HG03280 (cell line): ENCODE measurements at regions not wholly inside any gene's neighbourhood (a gene's known extent, or its start where the extent isn't known, plus 50 kb on each side); places are given as distances from the start of the nearest gene placed in this dataset.

ENCODE experiments used
- ATAC-seq: cut with Tn5 transposase; IDR thresholded peaks from one replicate; pipeline ENCODE4 v1.9.1; 2021; ENCODE audit warnings: mild to moderate bottlenecking, moderate library complexity; ENCODE audit not compliant: unreplicated experiment

GRCh38 chr10:55043540-55043939 lies 242.5 kb upstream of the PCDH15 start:
- ATAC-seq, result no peak

DNA sequence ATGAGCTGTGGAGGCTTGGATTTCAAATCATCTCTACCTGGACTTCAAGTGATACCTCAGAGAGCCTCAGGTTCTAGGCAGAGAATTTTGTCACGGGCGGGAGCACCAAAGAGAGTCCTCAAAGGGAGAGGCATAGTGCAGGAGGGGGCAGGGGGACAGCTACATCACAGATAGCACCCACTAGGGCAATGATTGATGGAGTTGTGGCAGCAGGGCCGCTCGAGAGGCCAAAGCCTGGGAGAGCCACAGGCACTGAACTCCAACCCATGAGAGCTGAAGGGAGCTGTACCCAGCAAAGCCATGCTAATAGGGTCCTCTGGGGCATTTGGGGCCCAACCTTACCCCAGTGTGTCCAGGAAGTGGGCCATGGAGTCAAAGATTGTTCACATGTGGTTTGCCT lies 232.0 kb upstream of the PCDH15 start:
- no peak for ATAC-seq

- ATAC-seq, result no peak
Measured at GRCh38 chr10:55024713-55025112, 223.7 kb upstream of the PCDH15 start.

- ATAC-seq, result no peak
Measured at GRCh38 chr10:55019439-55019838, 218.4 kb upstream of the PCDH15 start.

DNA sequence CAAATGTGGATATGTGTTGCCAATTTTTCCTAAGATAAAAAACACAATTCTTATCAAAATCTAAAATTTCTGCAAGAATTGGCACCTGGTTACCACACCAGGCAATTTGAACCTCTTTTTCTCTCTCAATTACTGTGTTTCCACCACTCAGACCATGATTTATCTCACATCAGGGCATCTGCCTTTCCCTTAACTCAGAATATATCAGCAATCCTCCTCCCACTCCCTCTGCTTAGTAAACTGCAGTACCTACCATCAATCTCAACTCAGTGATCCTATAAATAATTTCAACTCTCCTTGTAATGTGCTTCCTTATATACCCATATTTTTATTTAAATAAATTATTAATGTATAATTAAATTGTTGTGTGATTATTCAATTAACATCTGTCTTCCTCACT lies 212.3 kb upstream of the PCDH15 start:
- ATAC-seq, result no peak

DNA sequence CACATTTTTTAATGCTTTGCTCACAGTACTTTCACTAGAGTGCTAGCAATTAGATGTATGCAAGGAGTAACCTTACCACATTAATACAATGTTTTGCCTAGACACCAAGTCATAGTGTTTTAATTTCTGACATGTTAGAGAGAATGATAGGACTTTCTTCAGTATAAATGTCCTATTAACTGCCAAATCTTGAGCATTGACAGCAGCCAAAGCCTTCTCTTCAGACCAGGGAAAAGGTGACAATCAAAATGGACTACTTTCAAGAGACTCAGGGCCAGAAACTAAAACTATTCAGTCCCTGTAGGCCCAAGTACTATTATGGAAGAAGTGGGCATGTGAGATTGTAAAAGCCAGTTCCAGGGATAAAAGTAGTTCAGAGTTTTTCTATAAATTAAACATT lies 201.4 kb upstream of the PCDH15 start:
- ATAC-seq, result no peak

- ATAC-seq, result no peak
Measured at GRCh38 chr10:55001422-55001821, 200.4 kb upstream of the PCDH15 start.

GRCh38 chr10:54993148-54993547 lies 192.1 kb upstream of the PCDH15 start:
- no peak for ATAC-seq

DNA sequence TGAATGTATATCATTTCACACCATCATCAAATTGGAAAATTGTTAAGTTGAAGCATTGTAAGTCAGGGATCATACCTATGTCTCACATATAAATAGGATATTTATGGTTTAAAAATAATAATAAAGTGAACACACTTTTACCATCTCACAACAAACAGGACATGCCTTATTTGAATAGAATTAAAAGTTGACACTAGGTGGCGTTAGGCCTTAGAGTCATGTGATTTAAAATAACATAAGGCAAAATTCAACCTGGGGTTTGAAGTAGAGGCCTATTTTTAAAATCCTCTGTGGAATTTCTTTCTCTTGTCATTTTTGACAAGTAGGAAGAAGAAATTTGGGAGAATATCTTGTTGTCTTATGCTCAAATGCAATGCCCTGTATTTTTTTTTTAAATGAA lies 184.7 kb upstream of the PCDH15 start:
- no peak for ATAC-seq

DNA sequence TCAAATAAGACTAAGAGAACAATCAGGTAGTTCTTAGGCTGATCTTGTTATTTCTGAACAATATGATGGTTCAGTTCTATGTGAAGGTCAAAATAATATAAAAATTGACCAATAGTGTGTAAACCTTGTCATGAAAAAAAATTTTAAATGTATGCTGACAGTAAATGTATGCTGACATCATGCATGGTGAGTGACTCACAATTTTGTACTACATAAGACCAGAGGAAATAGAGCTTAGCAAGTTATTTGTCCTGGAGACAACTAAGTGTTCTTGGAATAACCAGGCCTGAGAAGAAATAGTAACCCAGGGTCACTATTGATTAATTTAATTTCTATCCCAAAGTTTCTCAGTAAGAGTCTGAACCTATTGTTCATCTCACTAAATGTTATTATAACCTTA lies 182.2 kb upstream of the PCDH15 start:
- ATAC-seq, result no peak

DNA sequence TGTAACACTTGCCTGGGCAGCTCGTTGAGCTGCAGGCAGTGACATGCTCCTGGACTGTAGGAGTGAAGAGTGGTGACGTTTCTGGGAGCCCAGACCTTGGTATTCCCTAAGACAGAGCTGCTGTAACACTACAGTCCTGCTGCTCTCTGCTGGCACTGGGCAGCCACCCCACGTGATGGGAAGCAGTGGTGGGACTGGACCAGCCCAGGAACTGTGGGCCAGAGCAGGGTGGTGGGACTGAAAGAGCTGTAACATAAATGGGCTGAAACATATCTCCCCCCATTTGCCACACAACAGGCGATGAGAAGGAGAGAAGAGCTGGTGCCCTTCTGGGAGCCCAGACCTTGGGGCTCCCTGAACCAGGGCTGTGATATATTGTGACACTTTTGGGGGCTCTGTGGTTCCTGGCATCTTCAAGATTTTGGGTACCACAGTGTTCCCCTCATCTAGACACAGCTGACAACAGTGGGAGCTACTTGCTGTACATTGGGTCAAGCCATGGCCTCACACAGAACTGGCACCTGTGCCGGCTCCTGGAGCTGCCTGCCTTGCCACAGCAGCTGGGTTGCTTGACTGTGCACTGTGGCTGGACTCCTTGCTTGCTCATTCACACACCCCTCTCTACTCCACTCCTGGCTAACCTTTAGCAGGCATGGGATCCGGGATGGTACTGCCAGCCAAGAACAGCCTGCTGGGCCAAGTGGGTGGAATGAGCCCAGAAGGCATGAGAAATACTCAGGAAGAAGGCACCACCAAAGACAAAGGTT lies 161.3 kb upstream of the PCDH15 start:
- ATAC-seq, result no peak

DNA sequence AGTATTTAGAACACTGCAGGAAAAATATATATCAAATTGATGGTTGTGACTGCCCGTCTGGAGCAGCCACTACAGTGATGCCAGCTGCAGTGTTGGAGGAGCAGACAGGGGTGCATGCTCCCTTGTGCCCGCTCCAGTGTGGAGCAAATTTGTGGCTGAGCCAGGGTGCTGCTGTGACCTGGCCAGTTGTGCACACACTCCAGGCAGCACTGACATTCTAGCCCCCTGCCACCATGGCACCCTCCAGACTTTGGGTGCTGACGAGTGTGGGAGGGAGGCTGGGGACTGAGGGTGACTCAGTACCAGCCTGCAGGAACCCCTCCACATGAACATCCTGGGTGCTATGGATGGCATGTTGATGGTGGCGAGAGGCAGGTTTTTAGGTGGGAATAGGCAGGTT lies 160.0 kb upstream of the PCDH15 start:
- no peak for ATAC-seq

GRCh38 chr10:54958844-54959243 lies 157.8 kb upstream of the PCDH15 start:
- no peak for ATAC-seq

GRCh38 chr10:54947605-54948004 lies 146.6 kb upstream of the PCDH15 start:
- no peak for ATAC-seq

DNA sequence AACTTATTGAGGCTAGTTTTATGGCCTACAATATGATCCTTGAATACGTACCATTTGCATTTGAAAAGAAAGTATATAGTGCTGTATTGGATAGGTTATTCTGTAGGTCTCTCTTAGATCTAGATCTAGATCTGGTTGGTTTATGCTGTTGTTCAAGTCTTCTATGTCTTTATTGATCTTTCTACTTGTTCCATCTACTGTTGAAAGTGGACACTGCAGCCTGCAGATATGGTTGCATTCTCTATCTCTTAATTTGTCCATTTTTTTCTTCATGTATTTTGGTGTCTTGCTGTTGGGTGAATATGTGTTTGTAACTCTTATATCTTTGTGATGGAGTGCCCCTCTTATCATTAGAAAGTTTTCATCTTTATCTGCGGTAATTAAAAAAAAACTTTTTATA lies 139.4 kb upstream of the PCDH15 start:
- no peak for ATAC-seq

GRCh38 chr10:54914049-54914448 lies 113.0 kb upstream of the PCDH15 start:
- ATAC-seq, result no peak

DNA sequence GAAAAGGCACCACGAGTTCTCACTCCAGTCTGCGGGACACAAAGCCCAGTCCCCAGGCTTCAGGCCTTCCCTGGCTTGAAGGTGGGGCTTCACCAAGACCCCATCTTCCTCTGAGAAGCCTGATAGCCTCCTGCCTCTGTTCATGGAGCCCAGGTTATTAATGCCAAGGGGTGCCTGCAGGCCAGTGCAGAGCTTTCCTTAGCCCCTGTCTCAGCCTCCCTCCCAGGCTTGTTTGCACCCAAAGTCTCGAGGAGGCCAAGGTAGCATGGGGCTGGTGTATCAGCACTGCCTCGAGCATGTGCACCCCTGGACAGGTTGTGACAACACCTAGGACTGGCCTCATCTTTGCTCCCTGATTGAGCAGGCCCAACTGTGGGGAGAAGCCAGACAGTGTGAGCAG lies 108.1 kb upstream of the PCDH15 start:
- ATAC-seq, result no peak

DNA sequence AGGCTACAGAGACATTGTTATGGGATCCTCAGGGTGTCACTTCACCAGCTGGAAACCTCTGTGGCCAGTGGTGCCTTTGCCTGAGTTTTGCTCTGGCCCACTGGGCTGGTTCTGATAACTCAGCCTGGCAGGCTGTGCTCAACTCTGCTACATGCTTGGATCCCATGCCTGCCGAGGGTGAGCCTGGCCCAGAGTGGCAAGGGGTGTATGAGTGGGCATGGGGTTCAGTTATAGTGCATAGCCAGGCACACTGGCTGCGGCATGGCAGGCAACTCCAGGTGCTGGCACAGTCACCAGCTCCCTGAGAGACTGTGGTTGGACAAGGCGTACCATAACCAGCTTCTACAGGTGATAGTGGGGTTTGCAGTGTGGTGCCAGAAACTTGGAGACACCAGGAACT lies 107.0 kb upstream of the PCDH15 start:
- no peak for ATAC-seq

GRCh38 chr10:54906940-54907339 lies 105.9 kb upstream of the PCDH15 start:
- no peak for ATAC-seq

- no peak for ATAC-seq
Measured at GRCh38 chr10:54905578-54906192, 104.7 kb upstream of the PCDH15 start.

DNA sequence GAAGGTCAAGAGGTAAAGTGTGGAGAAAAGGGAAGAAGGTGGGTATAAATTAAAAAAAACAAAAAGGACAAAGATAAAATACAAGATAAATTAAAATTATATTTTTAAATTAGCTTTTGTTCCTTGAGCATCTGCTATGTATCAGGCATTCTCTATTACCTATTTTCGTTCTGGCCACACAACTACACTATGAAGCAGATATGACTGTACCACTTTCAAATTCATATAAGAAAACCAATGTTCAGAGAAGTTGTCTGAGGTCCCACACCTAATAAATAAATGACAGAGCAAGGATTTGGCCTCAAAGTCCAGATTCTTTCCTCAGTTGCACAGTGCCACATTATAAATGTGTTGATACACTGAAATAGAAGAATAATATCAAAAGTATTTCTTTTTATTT lies 103.8 kb upstream of the PCDH15 start:
- no peak for ATAC-seq

DNA sequence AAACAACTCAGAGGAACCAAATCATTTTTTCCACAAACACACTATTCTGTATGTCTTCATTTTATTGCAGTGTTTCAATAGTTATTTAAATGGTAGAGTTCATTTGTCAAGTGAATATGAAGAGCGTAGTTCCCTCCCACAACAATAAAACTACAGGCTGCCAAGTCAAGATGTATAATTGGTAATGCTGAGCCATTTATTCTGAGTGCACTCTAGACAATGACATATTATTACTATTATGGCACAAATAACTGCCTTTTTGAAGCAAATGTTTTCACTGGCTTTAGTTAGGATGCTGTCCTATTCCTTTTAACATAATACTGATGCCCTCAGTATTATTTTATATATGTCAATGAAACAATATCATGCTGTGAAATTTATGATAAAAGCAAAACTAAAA lies 102.7 kb upstream of the PCDH15 start:
- no peak for ATAC-seq

DNA sequence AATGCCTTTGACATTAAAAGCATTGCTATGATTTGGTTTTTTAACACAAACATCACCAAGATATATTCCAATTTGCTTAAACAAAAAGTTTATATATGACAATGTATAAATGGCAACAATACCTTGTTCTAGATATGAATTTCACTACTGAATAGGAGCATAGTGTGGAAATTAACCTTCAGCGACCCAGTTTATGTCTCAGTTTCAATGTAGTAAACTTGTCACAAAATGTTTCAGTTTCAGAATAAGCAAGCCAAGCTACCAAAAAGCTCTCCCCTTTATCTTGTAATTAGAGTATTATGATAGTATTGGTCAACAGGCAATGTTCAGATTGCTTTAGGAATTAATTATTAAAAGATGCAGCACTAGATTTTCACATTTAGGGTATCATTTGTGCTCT lies 99.6 kb upstream of the PCDH15 start:
- ATAC-seq, result peak; percentile 85
